K562 (cell line): ENCODE measurements at regions not wholly inside any gene's neighbourhood (a gene's known extent, or its start where the extent isn't known, plus 50 kb on each side); places are given as distances from the start of the nearest gene placed in this dataset.

Experiments used
- ATAC-seq: fragments of 200-7000 bp; cut with Tn5 transposase; 3 replicates; pipeline ENCODE4 v1.9.1; 2020; ENCODE audit warnings: moderate library complexity
- BruUV-seq: library from RNA; stranded (reverse); fragments of 400-500 nt; replicated peaks from 2 replicates; lab custom pipeline; 2021; lab: Mats Ljungman, UMichigan
- CTCF ChIA-PET: fragments of 300-600 bp; formaldehyde crosslinking; extraction: SDS; loops from one replicate; lab custom pipeline; 2021; ENCODE audit warnings: low intra/inter-chr PET ratio; lab: Yijun Ruan, JAX
- POLR2A ChIA-PET: fragments of 300-600, 350-650 bp; sonication (Branson Sonifier 250); formaldehyde crosslinking; extraction: SDS; loops from one replicate; lab custom pipeline; 2021; ENCODE audit warnings: antibody characterized with exemption, inconsistent platforms; lab: Yijun Ruan, JAX
- DNase-seq, 4 experiments: peaks; one replicate each; pipeline versions ENCODE4 v3.0.0 to v3.0.0-alpha.2; 2011 to 2018; ENCODE audit warnings: low spot score in 3 of 4, mixed read lengths in 3 of 4; ENCODE audit errors: extremely low read depth in 1 of 4
- FAIRE-seq: peaks from 2 replicates; lab custom pipeline; 2011; peaks lifted over from hg19 to GRCh38; lab: Jason Lieb, UNC
- H2AFZ ChIP-seq: 2 replicates; pipeline ENCODE4 v1.6.0; 2011; ENCODE audit warnings: low read depth, low read length, control low read depth, inconsistent platforms
- H3K27ac ChIP-seq: fragments of 200-600 bp; 3 replicates; pipeline ENCODE4 v1.8.0; 2011; ENCODE audit warnings: low read depth, mild to moderate bottlenecking, control low read depth, inconsistent platforms, low read length, moderate library complexity, mixed read lengths; ENCODE audit errors: extremely low read depth
- H3K27me3 ChIP-seq, 2 experiments: fragments of 300-600 bp in 1 of 2; 2 replicates in 1 of 2; 3 replicates in 1 of 2; pipeline versions ENCODE4 v1.6.0 to v1.8.0; 2011; ENCODE audit warnings: inconsistent platforms in 2 of 2, low read length in 2 of 2, mild to moderate bottlenecking in 1 of 2, mixed read lengths in 1 of 2, moderate library complexity in 1 of 2; ENCODE audit not compliant: control insufficient read depth in 2 of 2, insufficient read depth in 2 of 2
- H3K36me3 ChIP-seq: fragments of 300-600 bp; 3 replicates; pipeline ENCODE4 v1.8.0; 2011; ENCODE audit warnings: mild to moderate bottlenecking, low read length, inconsistent platforms; ENCODE audit not compliant: control insufficient read depth, insufficient read depth
- H3K4me1 ChIP-seq, 2 experiments: fragments of 200-600 bp in 1 of 2; replicated peaks in 1 of 2; 2 replicates in 1 of 2; 3 replicates in 1 of 2; pipeline versions ENCODE4 v1.5.1 to v1.8.0; 2011; ENCODE audit warnings: inconsistent platforms in 2 of 2, low read length in 2 of 2, mild to moderate bottlenecking in 1 of 2, mixed read lengths in 1 of 2, moderate library complexity in 1 of 2; ENCODE audit not compliant: control insufficient read depth in 2 of 2, insufficient read depth in 2 of 2
- H3K4me2 ChIP-seq: 2 replicates; pipeline ENCODE4 v1.6.1; 2011; ENCODE audit warnings: low read length, control low read depth, inconsistent platforms, mixed read lengths; ENCODE audit not compliant: insufficient read depth
- H3K4me3 ChIP-seq: fragments of 200-600 bp; sonication (generic), shearing (Covaris generic); 2 replicates; pipeline ENCODE4 v1.5.1; 2016; ENCODE audit warnings: control low read depth, inconsistent platforms
- H3K79me2 ChIP-seq: fragments of 200-600 bp; 3 replicates; pipeline ENCODE4 v1.8.0; 2011; ENCODE audit warnings: low read length, inconsistent platforms; ENCODE audit not compliant: control insufficient read depth, insufficient read depth
- H3K9ac ChIP-seq, 2 experiments: 2 replicates each; pipeline versions ENCODE4 v1.6.0 to v1.6.1; 2011; ENCODE audit warnings: low read depth in 2 of 2, low read length in 2 of 2, control low read depth in 1 of 2, inconsistent platforms in 1 of 2, mild to moderate bottlenecking in 1 of 2, mixed read lengths in 1 of 2; ENCODE audit not compliant: insufficient read depth in 1 of 2
- H3K9me1 ChIP-seq: one replicate; pipeline ENCODE4 v1.6.0; 2011; ENCODE audit warnings: inconsistent platforms, mild to moderate bottlenecking, low read length, moderate library complexity; ENCODE audit not compliant: control insufficient read depth, insufficient read depth
- H3K9me3 ChIP-seq: replicated peaks from 2 replicates; pipeline ENCODE4 v1.5.1; 2011; ENCODE audit warnings: low read depth, low read length, inconsistent platforms; ENCODE audit not compliant: control insufficient read depth, insufficient read depth
- H4K20me1 ChIP-seq: replicated peaks from 2 replicates; pipeline ENCODE4 v1.6.1; 2011; ENCODE audit warnings: low read length, inconsistent platforms, mixed read lengths; ENCODE audit not compliant: control insufficient read depth, insufficient read depth
- HNRNPH1 ChIP-seq: fragments of 200-400 bp; formaldehyde crosslinking; optimal IDR thresholded peaks from 2 replicates; pipeline ENCODE3; 2017; ENCODE audit warnings: low read depth, mild to moderate bottlenecking, low read length, moderate library complexity
- KHSRP ChIP-seq: fragments of 450-650 bp; IDR thresholded peaks from 2 replicates; pipeline ENCODE4 v1.6.1; 2017
- MAFF ChIP-seq: IDR thresholded peaks from 2 replicates; pipeline ENCODE4 v1.6.1; 2012; ENCODE audit warnings: low read length, improper control_type of control experiment
- MAFK ChIP-seq: IDR thresholded peaks from 2 replicates; pipeline ENCODE4 v1.6.1; 2011; ENCODE audit warnings: low read length, improper control_type of control experiment
- PHF20 ChIP-seq: fragments of 450-650 bp; IDR thresholded peaks from 2 replicates; pipeline ENCODE4 v1.6.1; 2018; ENCODE audit not compliant: partially characterized antibody
- SAFB2 ChIP-seq: fragments of 200-400 bp; formaldehyde crosslinking; IDR thresholded peaks from 2 replicates; pipeline ENCODE4 v1.6.1; 2018; ENCODE audit warnings: borderline replicate concordance, low read length, low read depth, moderate library complexity; ENCODE audit not compliant: severe bottlenecking
- TGIF2 ChIP-seq: sonication (generic); formaldehyde crosslinking; IDR thresholded peaks from 2 replicates; pipeline ENCODE4 v1.8.1; 2022; ENCODE audit warnings: mild to moderate bottlenecking, missing genetic modification reagents, moderate library complexity
- ZFP30 ChIP-seq: fragments of 250-450 bp; sonication (Bioruptor Pico); IDR thresholded peaks from 2 replicates; pipeline ENCODE4 v1.8.0; 2022; ENCODE audit warnings: moderate library complexity, mild to moderate bottlenecking, inconsistent platforms, borderline replicate concordance
- ZNF143 ChIP-seq: sonication (generic); formaldehyde crosslinking; IDR thresholded peaks from 2 replicates; pipeline ENCODE4 v1.9.0; 2022; ENCODE audit warnings: mild to moderate bottlenecking, missing genetic modification reagents
- ZNF316 ChIP-seq: fragments of 450-650 bp; IDR thresholded peaks from 2 replicates; pipeline ENCODE4 v1.6.1; 2016
- ZNF589 ChIP-seq: fragments of 200-800 bp; sonication (Bioruptor generic); IDR thresholded peaks from 2 replicates; pipeline ENCODE4 v1.6.1; 2016; ENCODE audit warnings: low read depth, missing genetic modification characterization, missing compliant biosample characterization
- WGBS: fragments of 100-300 bp; shearing (Covaris generic); methylation state at CpG from one replicate; pipeline ENCODE4 v1.1.6; 2016; ENCODE audit warnings: low coverage, mixed read lengths; ENCODE audit not compliant: insufficient coverage; ENCODE audit errors: missing lambda C conversion rate; 5-methylcytosine and 5-hydroxymethylcytosine counted together
- in situ Hi-C: fragments of 300-500 bp; cut with MboI; formaldehyde crosslinking; loops from 4 replicates; pipeline ENCODE4 v1.15.0; 2018; ENCODE audit warnings: inconsistent platforms, mixed read lengths
- intact Hi-C: fragments of 100-400 bp; cut with micrococcal nuclease; formaldehyde crosslinking; loops from 2 replicates; pipeline ENCODE4 v1.14.2; 2022

DNA sequence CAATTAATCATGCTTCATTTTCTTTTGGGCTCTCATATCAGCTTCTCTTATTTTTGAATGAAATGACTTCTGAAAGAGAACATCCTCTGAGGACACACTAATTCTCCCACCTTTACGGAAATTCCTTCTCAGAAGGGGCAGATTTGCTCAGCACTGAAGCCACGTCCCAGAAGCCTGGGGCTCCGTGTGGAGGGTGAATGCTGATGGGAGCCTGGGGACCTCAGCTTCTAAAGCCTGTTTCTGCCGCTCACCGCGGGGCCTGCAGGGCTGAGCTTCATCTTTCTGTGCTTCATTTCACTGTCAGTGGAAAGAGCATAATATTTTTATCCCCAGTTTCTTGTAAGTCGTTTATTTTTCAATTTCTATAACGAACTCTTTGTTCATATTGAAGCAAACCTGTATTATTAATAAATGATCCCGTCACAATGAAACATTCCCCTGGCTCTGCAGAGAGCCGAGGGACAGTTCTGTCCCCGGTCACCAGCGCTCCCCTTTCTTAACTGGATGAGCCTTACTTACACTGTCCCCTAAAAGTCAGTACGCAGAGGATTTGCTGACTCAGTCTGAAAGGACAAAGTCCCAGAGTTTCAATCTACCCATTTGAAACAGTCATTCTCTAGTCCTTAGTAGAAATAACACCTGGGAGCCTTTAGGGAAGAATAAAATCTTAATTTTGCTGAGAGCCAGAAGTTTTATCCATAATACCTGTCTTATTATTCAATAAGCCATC is 364.6 kb upstream of the FAT1 start:
- intact Hi-C loops, result no loop called here
- H3K9me1 ChIP-seq, result no peaks in the 10 kb centered on the region
- H3K9ac ChIP-seq, result no peak overlapping the region
- no peaks in the 10 kb centered on the region for H3K79me2 ChIP-seq
- BruUV-seq, result no TSS peak
- in situ Hi-C loops, result no loop called here
- TF ChIP-seq MAFF (peak; percentile 20; the same call in 1 of the 2 replicates), ZNF316 (peak; percentile 67), ZNF589 (CRISPR knock-in tag) (no peak), MAFK (peak; percentile 25; the same call in 1 of the 2 replicates), SAFB2 (no peak), HNRNPH1 (no peak), PHF20 (no peak), ZFP30 (no peak), TGIF2 (CRISPR knock-in tag) (no peak), ZNF143 (no peak), KHSRP (no peak)
- ChIA-PET POLR2A (no interaction called here), CTCF (no interaction called here)
- H3K9me3 ChIP-seq, result no peaks in the 10 kb centered on the region
- no peaks in the 10 kb centered on the region for H4K20me1 ChIP-seq
- no peak overlapping the region for H3K27ac ChIP-seq
- no peaks in the 10 kb centered on the region for H3K4me1 ChIP-seq
- FAIRE-seq, result no peak
- no peak for ATAC-seq
- no peaks in the 10 kb centered on the region for H3K36me3 ChIP-seq
- no peak overlapping the region for H3K4me2 ChIP-seq
- peaks cover 2 to 6% of the 10 kb centered on the region in 2 experiments; a peak in 3 of 5 replicates for H3K27me3 ChIP-seq
- 2% methylated on average over 13 of the region's 13 CpGs for WGBS
- H2AFZ ChIP-seq, result no peak overlapping the region
- DNase-seq, result no peak
- no peak overlapping the region for H3K4me3 ChIP-seq
